HG03039 (cell line): ENCODE measurements at regions not wholly inside any gene's neighbourhood (a gene's known extent, or its start where the extent isn't known, plus 50 kb on each side); places are given as distances from the start of the nearest gene placed in this dataset.
"Not testable (repeated sequence)": the region's sequence is repeated elsewhere in the genome, so short reads cannot be mapped to it uniquely, and the experiment has no call there.

Experiments used
- ATAC-seq: cut with Tn5 transposase; IDR thresholded peaks from one replicate; pipeline ENCODE4 v1.9.1; 2021; ENCODE audit warnings: mild to moderate bottlenecking, moderate library complexity; ENCODE audit not compliant: unreplicated experiment

DNA sequence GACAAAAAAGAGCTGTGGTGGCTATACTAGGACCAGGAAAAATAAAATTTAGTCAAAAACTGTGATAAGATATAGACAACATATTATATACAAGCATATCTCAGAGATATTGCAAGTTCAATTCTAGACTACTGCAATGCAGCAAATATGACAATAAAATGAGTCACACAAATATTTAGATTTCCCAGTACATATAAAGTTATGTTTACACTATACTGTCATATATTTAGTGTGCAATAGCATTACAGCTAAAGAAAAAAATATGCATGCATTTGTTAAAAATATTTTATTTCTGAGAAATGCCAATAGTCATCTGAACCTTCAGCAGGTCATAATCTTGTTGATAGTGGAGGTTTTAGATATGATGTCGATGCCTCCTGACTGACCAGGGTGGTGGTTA is 72.1 kb downstream of the AKR1C4 start:
- ATAC-seq: no peak

DNA sequence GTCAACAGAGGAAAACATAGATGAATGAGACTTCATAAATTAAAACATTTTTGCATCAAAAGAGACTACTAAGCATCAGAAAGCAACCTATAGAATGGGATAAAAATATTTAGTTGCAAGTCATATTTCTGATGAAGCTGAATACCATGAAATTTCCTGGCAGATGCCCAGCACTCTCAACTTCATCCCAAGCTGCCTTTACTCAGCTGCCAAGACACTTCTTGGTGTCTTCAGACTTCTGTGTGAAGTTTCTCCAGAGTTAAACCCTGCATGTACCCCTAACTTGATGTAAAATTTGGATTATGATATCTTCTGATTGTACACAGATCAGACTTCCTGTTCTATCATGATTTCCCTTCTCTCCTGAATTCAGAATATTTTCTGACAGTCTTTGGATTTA is 73.2 kb downstream of the AKR1C4 start:
- no peak for ATAC-seq

DNA sequence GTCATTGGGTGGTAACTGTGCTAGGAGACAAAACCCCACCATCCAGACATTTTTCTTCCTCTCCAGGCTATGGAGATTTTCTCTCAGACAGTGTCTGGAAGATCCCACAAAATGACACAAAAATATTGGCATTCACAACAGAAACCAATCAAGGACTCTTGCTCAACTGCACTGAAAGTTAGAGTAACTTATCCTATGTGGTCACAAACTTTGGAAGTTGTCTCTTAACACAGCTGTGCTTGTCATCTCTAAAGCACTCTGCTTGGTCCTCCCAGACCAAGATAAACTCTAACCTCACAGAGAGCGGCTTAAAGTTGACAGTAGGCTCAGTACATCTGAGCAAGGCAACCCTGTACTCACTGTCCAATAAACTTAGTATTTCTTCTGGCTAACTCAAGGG is 74.9 kb downstream of the AKR1C4 start:
- no peak for ATAC-seq

DNA sequence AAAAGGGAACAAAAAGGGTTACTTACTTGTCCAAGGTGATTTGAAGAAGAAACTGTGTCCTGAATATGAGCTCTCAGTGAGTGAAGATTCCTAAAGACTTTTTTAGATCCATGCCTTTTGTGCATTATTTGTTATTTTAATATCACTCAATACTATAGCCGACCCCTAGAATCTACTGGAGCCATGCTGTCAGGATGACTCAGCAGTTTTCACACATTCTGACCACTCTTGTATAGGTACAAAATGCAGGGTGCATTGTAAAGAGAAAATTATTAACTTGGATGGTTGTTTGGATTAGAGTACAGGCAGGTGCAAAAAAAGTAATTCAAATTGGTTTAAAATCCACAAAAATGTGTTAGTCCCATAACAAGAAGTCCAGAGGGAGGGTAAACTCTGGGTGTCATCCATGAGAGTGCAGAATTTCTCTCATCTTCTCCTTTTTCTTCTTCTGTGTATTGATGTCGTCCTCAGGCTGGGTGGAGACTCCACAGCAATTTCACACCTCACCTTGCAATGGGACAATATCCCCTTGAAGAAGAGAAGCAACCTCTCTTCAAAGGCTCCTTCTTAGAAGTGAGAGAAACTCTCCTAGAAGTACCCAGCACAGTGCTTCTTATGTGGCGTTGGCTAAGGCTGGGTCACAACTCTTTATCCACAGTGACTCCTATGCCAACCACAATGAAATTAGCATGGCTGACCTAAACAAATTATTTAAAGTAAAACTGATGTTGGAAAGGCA is 75.6 kb downstream of the AKR1C4 start:
- no peak for ATAC-seq

DNA sequence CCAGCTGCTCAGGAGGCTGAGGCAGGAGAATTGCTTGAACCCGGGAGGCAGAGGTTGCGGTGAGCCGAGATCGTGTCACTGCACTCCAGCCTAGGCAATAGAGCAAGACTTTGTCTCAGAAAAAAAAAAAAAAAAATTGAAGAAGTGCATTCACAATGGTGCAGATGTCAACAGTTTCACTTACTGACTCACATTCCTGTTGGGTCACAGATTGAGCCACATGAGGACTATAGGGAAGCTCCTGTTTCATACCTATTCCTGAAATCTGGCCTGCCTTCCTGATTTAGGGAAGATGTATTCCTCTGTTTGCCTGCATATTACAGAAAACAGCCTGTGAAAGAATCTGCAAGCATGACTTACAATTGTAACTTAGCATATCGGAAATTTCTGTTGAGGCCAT is 78.2 kb downstream of the AKR1C4 start:
- ATAC-seq: no peak

DNA sequence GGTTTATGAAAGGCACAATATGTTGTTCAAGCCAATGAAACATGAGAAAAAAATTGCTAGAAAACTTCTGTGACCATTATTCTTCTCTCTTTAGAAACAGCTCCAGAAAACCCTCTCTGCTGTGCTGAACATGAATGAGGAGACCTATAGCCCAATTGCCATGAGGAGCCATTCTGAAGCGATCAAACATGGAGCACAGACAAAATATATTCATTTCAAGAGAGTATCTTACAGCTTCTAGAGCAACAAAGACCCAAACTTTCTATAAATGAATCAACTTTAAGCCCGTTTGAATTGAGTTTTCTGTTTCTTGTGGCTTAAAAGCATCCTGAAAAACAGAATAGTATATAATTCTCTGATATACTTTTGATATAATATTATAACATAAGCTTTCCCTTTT is 83.4 kb upstream of the UCN3 start:
- ATAC-seq: no peak

DNA sequence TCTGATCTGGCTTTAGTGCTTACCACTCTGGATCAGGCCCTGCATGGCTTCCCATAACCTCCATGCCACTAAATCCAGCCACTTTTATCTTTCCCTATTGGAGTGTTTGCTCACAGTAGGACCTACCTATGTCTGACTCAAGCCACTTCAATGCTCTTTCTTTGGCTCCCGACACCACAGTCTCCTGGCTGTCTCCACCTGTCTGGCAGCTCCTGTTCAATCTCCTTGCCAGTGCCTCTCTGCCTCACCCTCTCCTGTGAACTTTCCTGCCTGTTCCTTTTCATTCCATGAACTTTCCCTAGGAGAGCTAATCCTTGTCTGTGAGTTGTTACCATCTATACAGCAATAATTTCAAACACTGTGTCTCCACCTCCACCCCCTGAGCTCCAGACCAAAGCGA is 82.6 kb upstream of the UCN3 start:
- no peak for ATAC-seq

DNA sequence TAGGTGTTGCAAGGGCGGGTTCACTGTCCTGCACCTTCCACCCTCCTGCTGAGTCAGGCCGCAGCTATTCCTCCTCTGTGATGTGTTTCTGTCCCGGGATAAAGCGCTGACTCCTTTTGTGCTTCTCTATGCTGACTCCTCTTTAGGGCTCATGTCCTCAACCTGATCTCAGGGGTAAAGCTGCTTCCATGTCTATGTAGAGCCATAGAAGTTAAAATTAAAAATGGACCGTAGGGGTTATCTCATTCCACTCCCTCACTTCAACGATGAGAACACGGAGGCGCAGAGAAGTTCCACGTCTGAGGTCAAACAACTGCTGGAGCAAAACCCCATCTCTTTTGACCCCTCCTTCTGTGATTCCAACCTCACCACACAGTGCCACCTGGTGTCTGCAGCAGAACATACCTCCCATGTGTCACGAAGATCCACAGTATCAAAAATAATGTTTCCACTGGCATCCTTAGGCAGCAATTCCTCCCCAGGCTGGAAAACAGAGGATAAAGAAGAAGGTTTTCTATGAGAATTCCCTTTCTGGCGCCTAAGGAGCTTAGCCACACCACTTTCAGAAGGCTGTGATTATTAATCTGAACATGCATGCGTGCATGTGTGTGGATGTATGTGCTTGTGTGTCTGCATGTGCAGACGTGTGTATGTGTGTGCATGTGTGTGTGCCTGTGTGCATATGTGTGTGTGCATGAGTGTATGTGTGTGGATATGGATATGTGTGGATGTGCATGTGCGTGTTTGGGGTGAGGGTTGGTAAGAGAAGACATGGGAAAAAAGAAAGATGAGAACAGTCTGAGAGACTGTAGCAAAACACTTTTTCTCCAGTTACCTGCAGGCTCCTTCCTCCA is 81.2 kb upstream of the UCN3 start:
- peak; percentile 62 for ATAC-seq

DNA sequence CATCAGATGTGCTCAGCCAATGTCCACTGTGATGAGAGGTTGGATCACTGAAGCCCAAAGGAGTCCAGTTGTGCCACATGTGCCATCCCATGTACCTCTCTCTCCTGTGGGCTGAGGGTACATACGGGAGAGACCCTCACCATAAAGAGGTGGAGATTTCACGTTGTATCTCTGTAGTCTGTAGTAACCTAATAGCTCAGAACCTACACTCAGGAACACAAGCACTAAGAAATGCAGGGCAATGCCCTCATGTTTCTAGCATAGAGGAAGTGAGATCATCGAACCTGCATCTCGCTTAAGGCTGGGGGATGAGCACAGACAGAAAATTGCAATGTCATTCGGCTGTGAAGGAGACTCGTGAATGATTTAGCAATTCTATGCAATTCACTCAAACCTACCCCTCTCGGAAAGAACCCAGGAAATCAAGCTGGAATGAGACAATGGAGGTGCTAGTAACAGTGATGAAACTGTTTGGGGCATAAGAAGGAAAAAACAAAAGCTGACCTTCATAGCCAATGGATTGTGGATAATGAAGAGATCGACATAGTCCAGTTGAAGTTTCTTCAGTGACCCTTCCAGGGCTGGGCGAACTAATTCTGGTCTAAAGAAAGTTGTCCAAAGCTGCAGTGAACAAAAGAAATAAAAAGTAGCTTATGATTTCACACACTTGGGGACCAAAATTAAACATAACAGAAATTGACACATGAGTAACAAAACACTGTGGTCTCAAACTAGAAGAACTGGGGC is 80.3 kb upstream of the UCN3 start:
- ATAC-seq: no peak

DNA sequence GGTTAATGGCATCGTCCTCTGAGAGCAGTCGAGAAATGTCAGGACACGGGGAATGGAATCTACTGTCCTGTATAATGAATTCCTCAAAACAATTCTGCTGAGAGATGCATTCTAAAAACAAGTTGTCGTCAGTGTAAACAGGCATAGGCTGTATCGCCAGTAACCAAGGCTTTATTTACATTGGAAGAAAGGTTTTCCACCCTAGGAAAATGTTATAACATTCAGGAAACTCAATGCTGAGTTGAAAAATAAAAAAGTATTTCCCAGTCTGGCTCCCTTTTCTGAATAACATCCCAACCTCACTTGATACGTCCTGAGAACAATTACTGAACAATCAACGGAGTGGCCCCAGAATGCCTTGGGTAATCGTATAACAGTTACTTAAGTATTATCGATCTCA is 79.6 kb upstream of the UCN3 start:
- ATAC-seq: no peak

DNA sequence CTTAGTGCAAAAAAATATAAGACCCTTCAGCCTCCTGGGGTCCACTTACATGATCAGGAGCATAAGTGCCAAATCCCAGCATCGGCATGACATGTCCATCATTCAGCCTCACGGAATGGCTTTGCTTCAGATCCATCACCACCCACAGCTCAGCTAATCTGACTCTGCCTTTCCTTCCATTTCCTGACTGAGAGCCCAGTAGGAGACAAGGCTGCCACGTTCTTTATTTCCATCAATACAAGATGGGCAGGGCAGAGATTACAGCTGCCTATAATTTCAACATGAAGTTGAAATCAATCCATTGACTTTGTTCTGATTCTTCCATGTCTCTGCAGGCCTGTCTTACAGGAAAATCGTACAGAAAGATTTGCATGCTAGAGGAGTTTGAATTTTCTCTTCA is 76.4 kb upstream of the UCN3 start:
- ATAC-seq: no peak

DNA sequence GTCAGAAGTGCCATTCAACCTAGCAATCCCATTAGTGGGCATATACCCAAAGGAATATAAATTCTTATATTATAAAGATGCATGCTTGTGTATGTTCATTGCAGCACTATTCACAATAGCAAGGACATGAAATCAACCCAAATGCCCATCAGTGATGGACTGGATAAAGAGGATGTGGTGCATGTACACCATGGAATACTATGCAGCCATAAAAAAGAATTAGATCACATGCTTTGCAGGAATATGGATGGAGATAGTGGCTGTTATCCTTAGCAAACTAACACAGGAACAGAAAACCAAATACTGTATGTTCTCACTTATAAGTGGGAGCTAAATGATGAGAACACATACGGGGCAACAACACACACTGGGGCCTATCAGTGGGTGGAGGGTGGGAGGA is 75.5 kb upstream of the UCN3 start:
- not testable (repeated sequence) for ATAC-seq

DNA sequence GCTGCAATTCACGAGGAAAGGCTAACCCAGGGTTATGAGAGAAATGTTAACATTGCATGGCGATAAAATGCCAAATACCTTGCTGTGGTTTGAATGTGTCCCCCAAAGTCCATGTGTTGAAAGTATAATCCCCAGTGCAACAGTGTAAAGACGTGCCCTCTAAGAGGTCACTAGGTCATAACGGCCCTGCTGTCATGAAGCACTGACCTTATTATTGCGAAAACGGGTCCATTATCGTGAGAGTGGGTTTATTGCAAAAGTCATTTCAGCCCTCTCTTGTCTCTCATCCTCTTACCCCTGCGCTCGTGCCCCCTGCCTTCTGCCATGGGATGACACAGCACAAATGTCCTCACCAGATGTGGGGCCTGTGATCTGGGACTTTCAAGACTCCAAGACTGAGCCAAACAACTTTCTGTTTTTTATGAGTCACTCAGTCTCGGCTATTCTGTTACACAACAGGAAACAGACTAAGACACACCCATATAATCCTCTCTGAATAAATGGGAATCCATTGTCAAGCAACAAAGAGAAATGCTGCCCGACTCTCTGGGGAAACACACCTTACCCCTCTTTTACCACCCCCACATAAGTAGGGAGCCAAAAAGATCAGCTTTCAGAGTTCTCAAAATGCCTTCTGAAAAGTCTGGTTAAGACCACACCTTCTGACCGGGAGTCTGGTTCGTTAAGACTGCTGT is 73.1 kb upstream of the UCN3 start:
- ATAC-seq: no peak

DNA sequence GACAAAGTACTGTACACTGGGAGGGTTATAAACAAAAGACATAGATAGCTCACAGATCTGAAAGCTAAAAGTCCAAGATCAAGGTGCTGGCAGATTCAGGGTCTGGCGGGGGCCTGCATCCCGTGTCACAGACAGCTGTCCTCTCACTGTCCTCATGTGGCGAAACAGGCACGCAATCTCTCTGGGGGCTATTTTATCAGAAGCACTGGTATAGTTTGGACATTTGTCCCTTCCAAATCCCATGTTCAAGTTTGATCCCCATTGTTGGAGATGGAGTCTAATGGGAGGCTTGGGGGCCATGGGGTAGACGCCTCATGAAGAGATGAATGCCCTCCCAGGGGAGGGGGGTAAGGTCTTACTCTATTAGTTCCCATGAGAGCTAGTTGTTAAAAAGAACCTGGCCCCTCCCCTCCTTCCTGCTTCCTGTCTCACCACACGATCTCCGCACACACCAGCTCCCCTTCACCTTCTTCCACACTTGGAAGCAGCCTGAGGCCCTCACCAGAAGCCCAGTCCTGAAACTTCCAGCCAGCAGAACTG is 72.5 kb upstream of the UCN3 start:
- no peak for ATAC-seq

DNA sequence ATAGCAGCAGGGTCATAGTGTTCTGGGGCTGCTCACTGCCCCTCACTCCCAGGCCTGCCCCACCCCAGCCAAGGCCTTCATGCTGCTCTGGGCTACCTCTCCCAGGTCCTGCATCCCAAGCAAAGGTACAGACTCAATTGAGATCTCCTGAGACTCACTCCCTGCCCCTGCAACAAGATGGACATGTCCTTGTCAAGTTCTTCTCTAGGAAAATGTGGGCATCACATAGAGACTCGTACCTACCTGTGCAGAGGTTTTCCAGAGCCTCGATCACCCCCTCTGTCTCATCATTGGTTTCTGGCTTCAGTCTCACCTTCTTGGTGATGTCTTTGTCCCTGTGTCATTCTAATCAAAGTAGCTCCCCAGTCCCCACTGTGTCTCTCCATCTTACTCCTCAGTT is 71.8 kb upstream of the UCN3 start:
- not testable (repeated sequence) for ATAC-seq

DNA sequence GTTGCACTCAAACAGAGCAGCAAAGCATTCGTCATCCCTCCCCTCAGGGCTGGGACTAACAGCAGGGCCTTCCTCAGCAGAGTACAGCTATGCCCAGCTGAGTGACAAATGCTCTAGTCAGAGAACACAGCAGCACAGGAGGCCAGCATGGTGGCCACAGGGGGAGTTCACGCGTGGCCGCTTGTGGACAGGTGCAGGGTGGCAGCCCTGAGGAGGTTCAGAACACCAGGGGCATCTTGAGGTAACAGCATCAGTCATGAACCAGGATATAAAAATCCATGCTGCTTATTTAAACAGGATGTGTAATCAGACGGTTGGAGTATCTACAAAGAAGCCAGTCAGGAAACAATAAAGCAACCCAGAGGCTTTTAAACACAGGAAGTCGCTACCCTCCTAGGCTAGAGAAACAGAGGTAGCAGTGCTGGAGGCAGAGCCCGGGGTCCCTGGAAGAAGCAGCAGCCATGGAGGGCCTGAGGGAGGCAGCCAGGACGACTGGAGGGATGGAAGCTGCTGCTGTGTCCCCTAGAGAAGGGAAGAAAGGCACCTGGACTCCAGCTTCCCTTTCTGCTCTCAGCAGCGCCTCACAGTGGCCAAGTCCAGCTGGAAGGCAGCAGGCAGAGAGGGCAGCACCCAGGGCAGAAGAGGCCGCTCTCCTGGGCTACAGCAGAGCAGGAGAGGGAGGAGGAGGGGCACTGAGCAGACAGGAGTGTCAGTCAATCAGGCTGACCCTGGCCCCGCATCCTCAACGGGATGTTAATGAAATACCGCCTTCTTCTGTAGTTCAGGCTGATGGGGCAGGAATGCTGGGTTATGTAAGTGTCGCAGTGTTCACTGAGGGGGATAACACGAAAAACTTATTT is 70.8 kb upstream of the UCN3 start:
- ATAC-seq: no peak

DNA sequence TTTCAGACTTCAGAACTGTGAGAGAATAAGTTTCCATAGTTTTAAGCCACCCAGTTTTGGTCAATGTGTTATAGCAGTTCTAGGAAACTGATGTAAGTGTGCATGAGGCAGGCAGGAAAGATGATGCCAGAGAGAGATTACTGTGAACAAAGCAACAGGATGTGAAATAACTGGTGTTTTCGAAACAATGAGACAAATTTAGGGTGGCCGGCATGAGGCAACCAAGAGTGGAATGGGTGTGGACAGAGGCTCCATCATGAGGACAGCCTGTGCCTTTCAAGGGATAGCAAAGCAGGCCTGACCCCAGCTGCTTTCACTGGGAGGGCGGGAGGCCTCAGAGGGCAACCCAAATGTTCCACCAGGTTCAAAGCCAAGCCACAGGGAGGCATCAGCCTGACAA is 67.3 kb upstream of the UCN3 start:
- ATAC-seq: no peak

DNA sequence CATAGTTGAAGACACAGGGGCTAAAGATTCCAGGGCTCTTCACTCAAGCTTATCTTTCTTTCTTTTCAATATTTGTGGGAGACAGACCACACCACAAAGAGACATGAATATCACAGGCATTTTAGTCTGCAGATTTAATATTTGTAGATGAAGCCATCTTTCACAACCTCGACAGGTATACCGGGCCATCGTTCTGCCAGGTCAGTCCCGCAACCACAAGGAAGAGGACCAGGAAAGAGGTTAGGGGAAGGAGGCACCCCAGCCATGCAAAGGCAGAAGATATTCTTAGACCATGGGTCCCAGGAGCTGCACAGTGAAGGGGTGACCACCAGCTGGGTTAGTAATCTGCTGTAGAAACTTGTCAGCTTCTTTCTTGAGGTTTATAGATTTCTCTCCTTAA is 66.8 kb upstream of the UCN3 start:
- ATAC-seq: no peak

DNA sequence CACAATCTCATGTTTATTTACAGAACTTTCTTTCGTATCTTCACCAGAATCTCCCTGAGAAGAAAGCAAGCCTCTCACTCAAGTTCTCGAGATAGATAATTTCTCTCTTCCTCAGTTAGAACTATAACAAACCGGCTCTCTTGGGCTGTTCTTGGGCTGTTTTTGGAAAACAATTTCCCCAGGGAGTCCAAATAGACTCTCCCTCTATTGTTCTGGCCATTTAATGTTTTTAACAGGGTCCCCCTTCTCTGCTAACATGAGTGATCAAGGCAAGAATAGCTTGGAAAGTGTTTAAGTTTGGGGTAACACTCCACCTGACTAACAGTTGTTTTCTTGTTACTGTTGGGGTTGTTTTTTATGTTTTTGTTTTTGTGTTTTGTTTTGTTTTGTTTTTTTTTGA is 64.8 kb upstream of the UCN3 start:
- no peak for ATAC-seq

DNA sequence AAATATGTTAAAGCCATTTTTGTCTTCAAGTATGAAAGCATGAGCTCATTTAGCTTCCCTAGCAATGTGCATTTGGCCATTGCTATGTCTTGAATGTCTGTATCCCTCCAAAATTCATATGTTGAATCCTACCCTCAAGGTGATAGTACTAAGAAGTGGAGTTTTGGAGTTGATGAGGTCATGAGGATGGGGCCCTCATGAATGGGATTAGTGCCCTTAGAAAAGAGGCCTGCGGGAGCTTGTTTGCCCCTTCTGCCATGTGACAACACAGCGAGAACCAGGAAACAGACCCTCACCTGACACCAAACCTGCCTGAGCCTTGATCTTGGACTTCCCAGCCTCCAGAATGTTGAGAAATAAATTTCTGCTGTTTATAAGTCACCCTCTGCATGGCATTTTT is 61.3 kb upstream of the UCN3 start:
- no peak for ATAC-seq
